ENCODE measurements at regions not wholly inside any gene's neighbourhood (a gene's known extent, or its start where the extent isn't known, plus 50 kb on each side); places are given as distances from the start of the nearest gene placed in this dataset.

- Histone ChIP-seq H2BK120ac (ENCODE audit: low read depth, low read length) (no peak overlapping the region), H2BK5ac (ENCODE audit: low read length) (no peak overlapping the region), H3K14ac (ENCODE audit: low read length) (no peak overlapping the region), H2AK5ac (ENCODE audit: low read depth, low read length) (no peak overlapping the region), H3K4me3 (ENCODE audit: low read length in 2 of 2) (no peak overlapping the region), H3K4me2 (ENCODE audit: insufficient read depth, low read length, poor library complexity, severe bottlenecking) (no peak overlapping the region), H3K9ac (ENCODE audit: low read depth, low read length, poor library complexity) (no peak overlapping the region), H3K4ac (ENCODE audit: low read length) (no peak overlapping the region), H3K9me3 (replicated peaks in 1 of 2; ENCODE audit: control insufficient read depth in 2 of 2, insufficient read depth in 1 of 2, low read depth in 1 of 2, low read length in 2 of 2) (peaks cover 2 to 3% of the 10 kb centered on the region in 2 donors), H3K27ac (replicated peaks; ENCODE audit: low read length) (no peak overlapping the region), H3K79me1 (ENCODE audit: low read depth, low read length) (no peaks in the 10 kb centered on the region), H3K23ac (ENCODE audit: low read depth, low read length, poor library complexity) (no peak overlapping the region), H3K4me1 (ENCODE audit: control insufficient read depth in 2 of 2, insufficient read depth in 1 of 2, low read depth in 1 of 2, low read length in 2 of 2) (no peaks in the 10 kb centered on the region), H3K36me3 (replicated peaks in 1 of 2; ENCODE audit: control insufficient read depth in 2 of 2, insufficient read depth in 2 of 2, low read length in 2 of 2) (no peaks in the 10 kb centered on the region), H2BK15ac (ENCODE audit: low read length) (no peak overlapping the region), H2BK12ac (ENCODE audit: low read length) (no peak overlapping the region), H4K8ac (ENCODE audit: low read depth, low read length) (no peak overlapping the region), H3K27me3 (ENCODE audit: control insufficient read depth in 3 of 3, insufficient read depth in 3 of 3, low read depth in 1 of 3, low read length in 3 of 3) (no peaks in the 10 kb centered on the region), H3K18ac (ENCODE audit: low read length) (no peak overlapping the region), H4K91ac (ENCODE audit: low read depth, low read length, poor library complexity) (no peak overlapping the region), H2AFZ (ENCODE audit: low read length) (no peak overlapping the region)
- DNase-seq (ENCODE audit: low spot score) = no peak
- WGBS, 2 donors (ENCODE audit: extremely low coverage in 2 of 2, insufficient read length in 2 of 2, insufficient replicate concordance in 1 of 2) = no CpG with 5 or more reads among the region's 2 CpGs
Observed at GRCh38 chr10:61301575-61301974, 151.6 kb downstream of the TMEM26 start.

GRCh38 chr10:61299841-61300240, 153.3 kb downstream of the TMEM26 start:
- no peak overlapping the region for H3K9ac ChIP-seq (ENCODE audit: low read depth, low read length, poor library complexity)
- no peak overlapping the region for H4K91ac ChIP-seq (ENCODE audit: low read depth, low read length, poor library complexity)
- H3K14ac ChIP-seq (ENCODE audit: low read length) = no peak overlapping the region
- H2BK12ac ChIP-seq (ENCODE audit: low read length) = no peak overlapping the region
- H3K79me1 ChIP-seq (ENCODE audit: low read depth, low read length) = no peaks in the 10 kb centered on the region
- H2BK5ac ChIP-seq (ENCODE audit: low read length) = no peak overlapping the region
- no peak overlapping the region for H2AK5ac ChIP-seq (ENCODE audit: low read depth, low read length)
- H2BK120ac ChIP-seq (ENCODE audit: low read depth, low read length) = no peak overlapping the region
- H3K18ac ChIP-seq (ENCODE audit: low read length) = no peak overlapping the region
- H3K27ac ChIP-seq (replicated peaks; ENCODE audit: low read length) = no peak overlapping the region
- no peak overlapping the region for H4K8ac ChIP-seq (ENCODE audit: low read depth, low read length)
- H3K9me3 ChIP-seq (replicated peaks in 1 of 2; ENCODE audit: control insufficient read depth in 2 of 2, insufficient read depth in 1 of 2, low read depth in 1 of 2, low read length in 2 of 2) = peaks cover 2 to 3% of the 10 kb centered on the region in 2 donors
- no peaks in the 10 kb centered on the region for H3K27me3 ChIP-seq (ENCODE audit: control insufficient read depth in 3 of 3, insufficient read depth in 3 of 3, low read depth in 1 of 3, low read length in 3 of 3)
- WGBS, 2 donors (ENCODE audit: extremely low coverage in 2 of 2, insufficient read length in 2 of 2, insufficient replicate concordance in 1 of 2) = no CpG with 5 or more reads among the region's 3 CpGs
- H3K4me1 ChIP-seq (ENCODE audit: control insufficient read depth in 2 of 2, insufficient read depth in 1 of 2, low read depth in 1 of 2, low read length in 2 of 2) = no peaks in the 10 kb centered on the region
- H3K23ac ChIP-seq (ENCODE audit: low read depth, low read length, poor library complexity) = no peak overlapping the region
- DNase-seq (ENCODE audit: low spot score) = no peak
- H3K4ac ChIP-seq (ENCODE audit: low read length) = no peak overlapping the region
- H3K36me3 ChIP-seq (replicated peaks in 1 of 2; ENCODE audit: control insufficient read depth in 2 of 2, insufficient read depth in 2 of 2, low read length in 2 of 2) = no peaks in the 10 kb centered on the region
- H2AFZ ChIP-seq (ENCODE audit: low read length) = no peak overlapping the region
- no peak overlapping the region for H3K4me2 ChIP-seq (ENCODE audit: insufficient read depth, low read length, poor library complexity, severe bottlenecking)
- H2BK15ac ChIP-seq (ENCODE audit: low read length) = no peak overlapping the region
- H3K4me3 ChIP-seq (ENCODE audit: low read length in 2 of 2) = no peak overlapping the region

- Histone ChIP-seq H3K4me3 (ENCODE audit: low read length in 2 of 2) (no peak overlapping the region), H2AFZ (ENCODE audit: low read length) (no peak overlapping the region), H2BK12ac (ENCODE audit: low read length) (no peak overlapping the region), H3K23ac (ENCODE audit: low read depth, low read length, poor library complexity) (no peak overlapping the region), H3K79me1 (ENCODE audit: low read depth, low read length) (no peaks in the 10 kb centered on the region), H3K4me1 (ENCODE audit: control insufficient read depth in 2 of 2, insufficient read depth in 1 of 2, low read depth in 1 of 2, low read length in 2 of 2) (no peaks in the 10 kb centered on the region), H3K9me3 (replicated peaks in 1 of 2; ENCODE audit: control insufficient read depth in 2 of 2, insufficient read depth in 1 of 2, low read depth in 1 of 2, low read length in 2 of 2) (peaks cover 2 to 3% of the 10 kb centered on the region in 2 donors), H3K9ac (ENCODE audit: low read depth, low read length, poor library complexity) (no peak overlapping the region), H2BK15ac (ENCODE audit: low read length) (no peak overlapping the region), H2BK5ac (ENCODE audit: low read length) (no peak overlapping the region), H3K27ac (replicated peaks; ENCODE audit: low read length) (no peak overlapping the region), H2BK120ac (ENCODE audit: low read depth, low read length) (no peak overlapping the region), H3K4me2 (ENCODE audit: insufficient read depth, low read length, poor library complexity, severe bottlenecking) (no peak overlapping the region), H3K27me3 (ENCODE audit: control insufficient read depth in 3 of 3, insufficient read depth in 3 of 3, low read depth in 1 of 3, low read length in 3 of 3) (no peaks in the 10 kb centered on the region), H3K14ac (ENCODE audit: low read length) (no peak overlapping the region), H3K36me3 (replicated peaks in 1 of 2; ENCODE audit: control insufficient read depth in 2 of 2, insufficient read depth in 2 of 2, low read length in 2 of 2) (no peaks in the 10 kb centered on the region), H3K18ac (ENCODE audit: low read length) (no peak overlapping the region), H4K91ac (ENCODE audit: low read depth, low read length, poor library complexity) (no peak overlapping the region), H2AK5ac (ENCODE audit: low read depth, low read length) (no peak overlapping the region), H4K8ac (ENCODE audit: low read depth, low read length) (no peak overlapping the region), H3K4ac (ENCODE audit: low read length) (no peak overlapping the region)
- no CpG with 5 or more reads among the region's 2 CpGs for WGBS, 2 donors (ENCODE audit: extremely low coverage in 2 of 2, insufficient read length in 2 of 2, insufficient replicate concordance in 1 of 2)
- DNase-seq (ENCODE audit: low spot score) = no peak
Observed at GRCh38 chr10:61299156-61299555, 154.0 kb downstream of the TMEM26 start.

- Histone ChIP-seq H3K18ac (ENCODE audit: low read length) (no peak overlapping the region), H2BK120ac (ENCODE audit: low read depth, low read length) (no peak overlapping the region), H3K4ac (ENCODE audit: low read length) (no peak overlapping the region), H3K4me1 (ENCODE audit: control insufficient read depth in 2 of 2, insufficient read depth in 1 of 2, low read depth in 1 of 2, low read length in 2 of 2) (no peaks in the 10 kb centered on the region), H3K9me3 (replicated peaks in 1 of 2; ENCODE audit: control insufficient read depth in 2 of 2, insufficient read depth in 1 of 2, low read depth in 1 of 2, low read length in 2 of 2) (peaks cover 2 to 3% of the 10 kb centered on the region in 2 donors), H2BK5ac (ENCODE audit: low read length) (no peak overlapping the region), H3K27me3 (ENCODE audit: control insufficient read depth in 3 of 3, insufficient read depth in 3 of 3, low read depth in 1 of 3, low read length in 3 of 3) (no peaks in the 10 kb centered on the region), H2AFZ (ENCODE audit: low read length) (no peak overlapping the region), H3K23ac (ENCODE audit: low read depth, low read length, poor library complexity) (no peak overlapping the region), H3K4me3 (ENCODE audit: low read length in 2 of 2) (no peak overlapping the region), H3K14ac (ENCODE audit: low read length) (no peak overlapping the region), H3K4me2 (ENCODE audit: insufficient read depth, low read length, poor library complexity, severe bottlenecking) (no peak overlapping the region), H3K9ac (ENCODE audit: low read depth, low read length, poor library complexity) (no peak overlapping the region), H2BK15ac (ENCODE audit: low read length) (no peak overlapping the region), H4K91ac (ENCODE audit: low read depth, low read length, poor library complexity) (no peak overlapping the region), H2BK12ac (ENCODE audit: low read length) (no peak overlapping the region), H4K8ac (ENCODE audit: low read depth, low read length) (no peak overlapping the region), H3K79me1 (ENCODE audit: low read depth, low read length) (no peaks in the 10 kb centered on the region), H3K36me3 (replicated peaks in 1 of 2; ENCODE audit: control insufficient read depth in 2 of 2, insufficient read depth in 2 of 2, low read length in 2 of 2) (no peaks in the 10 kb centered on the region), H3K27ac (replicated peaks; ENCODE audit: low read length) (no peak overlapping the region), H2AK5ac (ENCODE audit: low read depth, low read length) (no peak overlapping the region)
- no peak for DNase-seq (ENCODE audit: low spot score)
- WGBS, 2 donors (ENCODE audit: extremely low coverage in 2 of 2, insufficient read length in 2 of 2, insufficient replicate concordance in 1 of 2) = no CpG with 5 or more reads among the region's 3 CpGs
Observed at GRCh38 chr10:61298194-61298593, 155.0 kb downstream of the TMEM26 start.
